ENCODE measurements at regions not wholly inside any gene's neighbourhood (a gene's known extent, or its start where the extent isn't known, plus 50 kb on each side); places are given as distances from the start of the nearest gene placed in this dataset.

GRCh38 chr2:37849911-37850310 is 75.2 kb upstream of the RMDN2 start:
- Histone ChIP-seq H3K79me2 (ENCODE audit: insufficient read depth, low read length) (no peaks in the 10 kb centered on the region), H2AFZ (ENCODE audit: low read length) (no peak overlapping the region), H3K4me2 (ENCODE audit: insufficient read depth, low read length) (no peak overlapping the region), H3K27ac (ENCODE audit: low read depth, low read length) (no peak overlapping the region), H3K4me1 (ENCODE audit: insufficient read depth, low read length) (peaks cover 12% of the 10 kb centered on the region), H3K4me3 (ENCODE audit: insufficient read depth, low read length) (no peak overlapping the region), H4K20me1 (ENCODE audit: insufficient read depth, low read length) (no peaks in the 10 kb centered on the region), H3K36me3 (ENCODE audit: insufficient read depth, low read length) (no peaks in the 10 kb centered on the region), H3K27me3 (ENCODE audit: insufficient read depth, low read length) (no peaks in the 10 kb centered on the region), H3K9me3 (ENCODE audit: low read depth, low read length) (no peaks in the 10 kb centered on the region)
- no peak for TF ChIP-seq CTCF (IDR thresholded peaks at IDR 0.05; ENCODE audit: extremely low read depth, low read depth, low read length)
- DNase-seq (ENCODE audit: insufficient read length, low spot score, missing footprints), result no peak

- H3K4me2 ChIP-seq (ENCODE audit: insufficient read depth, low read length), result no peak overlapping the region
- TF ChIP-seq CTCF (IDR thresholded peaks at IDR 0.05; ENCODE audit: extremely low read depth, low read depth, low read length), result no peak
Measured at GRCh38 chr2:37851428-37851827, 73.7 kb upstream of the RMDN2 start.

GRCh38 chr2:37851828-37852584 is 73.1 kb upstream of the RMDN2 start:
- Histone ChIP-seq H4K20me1 (ENCODE audit: insufficient read depth, low read length) (no peaks in the 10 kb centered on the region), H3K4me3 (ENCODE audit: insufficient read depth, low read length) (no peak overlapping the region), H3K27me3 (ENCODE audit: insufficient read depth, low read length) (no peaks in the 10 kb centered on the region), H3K27ac (ENCODE audit: low read depth, low read length) (peak overlapping the region; percentile 17), H3K36me3 (ENCODE audit: insufficient read depth, low read length) (no peaks in the 10 kb centered on the region), H3K4me1 (ENCODE audit: insufficient read depth, low read length) (peaks cover 25% of the 10 kb centered on the region), H2AFZ (ENCODE audit: low read length) (peak overlapping the region; percentile 12), H3K79me2 (ENCODE audit: insufficient read depth, low read length) (no peaks in the 10 kb centered on the region), H3K4me2 (ENCODE audit: insufficient read depth, low read length) (no peak overlapping the region), H3K9me3 (ENCODE audit: low read depth, low read length) (no peaks in the 10 kb centered on the region)
- DNase-seq (ENCODE audit: insufficient read length, low spot score, missing footprints), result peak; percentile 78
- TF ChIP-seq CTCF (IDR thresholded peaks at IDR 0.05; ENCODE audit: extremely low read depth, low read depth, low read length), result no peak

More at GRCh38 chr2:37851428-37851827, 73.7 kb upstream of the RMDN2 start:
- H3K27me3 ChIP-seq (ENCODE audit: insufficient read depth, low read length), result no peaks in the 10 kb centered on the region
- no peaks in the 10 kb centered on the region for H3K79me2 ChIP-seq (ENCODE audit: insufficient read depth, low read length)
- no peak overlapping the region for H3K4me3 ChIP-seq (ENCODE audit: insufficient read depth, low read length)
- H4K20me1 ChIP-seq (ENCODE audit: insufficient read depth, low read length), result no peaks in the 10 kb centered on the region
- no peaks in the 10 kb centered on the region for H3K36me3 ChIP-seq (ENCODE audit: insufficient read depth, low read length)
- DNase-seq (ENCODE audit: insufficient read length, low spot score, missing footprints), result no peak
- H2AFZ ChIP-seq (ENCODE audit: low read length), result peak overlapping the region; percentile 12
- H3K4me1 ChIP-seq (ENCODE audit: insufficient read depth, low read length), result peaks cover 25% of the 10 kb centered on the region
- no peak overlapping the region for H3K27ac ChIP-seq (ENCODE audit: low read depth, low read length)
- no peaks in the 10 kb centered on the region for H3K9me3 ChIP-seq (ENCODE audit: low read depth, low read length)

GRCh38 chr2:37852585-37853014 is 72.5 kb upstream of the RMDN2 start:
- Histone ChIP-seq H3K79me2 (ENCODE audit: insufficient read depth, low read length) (no peaks in the 10 kb centered on the region), H3K9me3 (ENCODE audit: low read depth, low read length) (no peaks in the 10 kb centered on the region), H2AFZ (ENCODE audit: low read length) (no peak overlapping the region), H3K36me3 (ENCODE audit: insufficient read depth, low read length) (no peaks in the 10 kb centered on the region), H3K27me3 (ENCODE audit: insufficient read depth, low read length) (no peaks in the 10 kb centered on the region), H4K20me1 (ENCODE audit: insufficient read depth, low read length) (no peaks in the 10 kb centered on the region), H3K27ac (ENCODE audit: low read depth, low read length) (peak overlapping the region; percentile 17), H3K4me1 (ENCODE audit: insufficient read depth, low read length) (peaks cover 27% of the 10 kb centered on the region), H3K4me3 (ENCODE audit: insufficient read depth, low read length) (no peak overlapping the region), H3K4me2 (ENCODE audit: insufficient read depth, low read length) (no peak overlapping the region)
- DNase-seq (ENCODE audit: insufficient read length, low spot score, missing footprints), result peak; percentile 81
- no peak for TF ChIP-seq CTCF (IDR thresholded peaks at IDR 0.05; ENCODE audit: extremely low read depth, low read depth, low read length)
